ENCODE measurements at regions not wholly inside any gene's neighbourhood (a gene's known extent, or its start where the extent isn't known, plus 50 kb on each side); places are given as distances from the start of the nearest gene placed in this dataset.

DNA sequence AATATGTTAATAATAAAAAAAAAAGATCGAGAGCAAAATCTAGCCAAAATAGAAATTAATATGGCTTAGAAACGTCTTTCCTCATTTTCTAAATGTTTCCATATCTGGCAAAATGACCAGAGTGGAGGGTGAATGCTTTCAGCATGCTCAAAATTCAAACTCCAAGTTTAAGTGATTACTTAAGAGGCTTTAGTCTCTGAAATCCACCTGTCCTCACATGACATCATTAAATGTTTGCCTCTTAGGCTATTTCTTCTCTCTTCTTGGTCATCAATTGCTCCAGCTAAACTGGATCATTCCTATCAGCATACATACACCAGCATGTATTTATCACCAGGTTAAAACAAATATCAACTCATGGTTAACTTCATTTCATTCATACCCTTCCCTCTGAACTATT lies 54.5 kb upstream of the ATXN3L start:
- TF ChIP-seq POLR2A (IDR thresholded peaks at IDR 0.05; ENCODE audit: low read depth, low read length) (no peak), TAF1 (IDR thresholded peaks at IDR 0.05; ENCODE audit: low read depth, low read length) (no peak), POLR2AphosphoS5 (IDR thresholded peaks at IDR 0.05; ENCODE audit: low read depth, low read length) (no peak), POU2F2 (IDR thresholded peaks at IDR 0.05; ENCODE audit: low read depth, low read length) (no peak), PAX5 (IDR thresholded peaks at IDR 0.05; ENCODE audit: insufficient read depth, low read length, severe bottlenecking) (no peak)
